ENCODE measurements at regions not wholly inside any gene's neighbourhood (a gene's known extent, or its start where the extent isn't known, plus 50 kb on each side); places are given as distances from the start of the nearest gene placed in this dataset.

GRCh38 chr1:222040121-222040805 lies 298.4 kb upstream of the DUSP10 start:
- Histone ChIP-seq H2BK20ac (ENCODE audit: low read depth, low read length, poor library complexity, severe bottlenecking) (no peak overlapping the region), H3K4me2 (ENCODE audit: insufficient read depth, insufficient read length, low read length) (no peak overlapping the region), H3K23me2 (ENCODE audit: insufficient read length, low read depth, low read length, poor library complexity, severe bottlenecking) (no peaks in the 10 kb centered on the region), H2BK12ac (ENCODE audit: insufficient read length, low read depth, low read length) (no peak overlapping the region), H3K27ac (ENCODE audit: insufficient read length, low read depth, low read length) (no peak overlapping the region), H3K79me1 (ENCODE audit: insufficient read depth, low read depth, low read length, poor library complexity, severe bottlenecking) (no peaks in the 10 kb centered on the region), H3K23ac (ENCODE audit: insufficient read length, low read depth, low read length) (no peak overlapping the region), H2BK120ac (ENCODE audit: low read depth, low read length, poor library complexity, severe bottlenecking) (no peak overlapping the region), H3K79me2 (ENCODE audit: insufficient read depth, low read length) (no peaks in the 10 kb centered on the region), H2BK15ac (ENCODE audit: low read depth, low read length) (no peak overlapping the region), H3K27me3 (ENCODE audit: insufficient read depth, low read length) (no peaks in the 10 kb centered on the region), H3K14ac (ENCODE audit: insufficient read depth, low read length) (no peak overlapping the region), H3K9ac (ENCODE audit: extremely low read depth, insufficient read length, low read length) (no peak overlapping the region), H4K20me1 (ENCODE audit: control insufficient read depth, insufficient read depth, insufficient read length) (no peaks in the 10 kb centered on the region), H4K5ac (ENCODE audit: insufficient read length, low read depth, low read length) (no peak overlapping the region), H2AFZ (ENCODE audit: low read length) (no peak overlapping the region), H3K4ac (ENCODE audit: low read depth, low read length) (no peak overlapping the region), H2AK5ac (ENCODE audit: insufficient read length, low read length) (no peak overlapping the region), H4K91ac (ENCODE audit: insufficient read length, low read depth, low read length) (no peak overlapping the region), H3T11ph (ENCODE audit: low read length) (no peak overlapping the region), H4K8ac (replicated peaks; ENCODE audit: insufficient read length, low read depth, low read length) (no peak overlapping the region), H3K4me1 (ENCODE audit: insufficient read depth, low read length) (no peaks in the 10 kb centered on the region), H3K56ac (ENCODE audit: insufficient read length, low read depth, low read length) (no peak overlapping the region), H2BK5ac (ENCODE audit: insufficient read length, low read length) (no peak overlapping the region), H3K18ac (ENCODE audit: insufficient read length, low read depth, low read length) (no peak overlapping the region), H3K9me3 (ENCODE audit: control insufficient read depth, low read depth, low read length) (no peaks in the 10 kb centered on the region)
- no peak for TF ChIP-seq CTCF (conservative IDR thresholded peaks at IDR 0.05)
- no CpG with 5 or more reads among the region's 11 CpGs for WGBS (ENCODE audit: extremely low coverage, insufficient read length, low lambda C conversion rate)
- no peak for DNase-seq
- Mint-ChIP-seq H3K27ac (no peak overlapping the region), H3K4me1 (0 out of 4 replicates have a peak, but pooled peaks cover 0 to 3% of the 10 kb centered on the region in 2 experiments), H3K27me3 (ENCODE audit: low read depth) (no peaks in the 10 kb centered on the region), H3K36me3 (ENCODE audit: insufficient read depth in 1 of 3, low read depth in 3 of 3) (no peaks in the 10 kb centered on the region; a peak in 1 of 7 replicates), H3K9me3 (no peaks in the 10 kb centered on the region), H3K4me3 (no peak overlapping the region)
